HG03064 (cell line): ENCODE measurements at regions not wholly inside any gene's neighbourhood (a gene's known extent, or its start where the extent isn't known, plus 50 kb on each side); places are given as distances from the start of the nearest gene placed in this dataset.
"Not testable (repeated sequence)": the region's sequence is repeated elsewhere in the genome, so short reads cannot be mapped to it uniquely, and the experiment has no call there.

ENCODE experiments used
- ATAC-seq: cut with Tn5 transposase; IDR thresholded peaks from one replicate; pipeline ENCODE4 v1.9.1; 2021; ENCODE audit warnings: low read depth; ENCODE audit not compliant: unreplicated experiment

GRCh38 chr4:143819029-143819428 lies 86.3 kb downstream of the GYPE start:
- ATAC-seq: no peak

DNA sequence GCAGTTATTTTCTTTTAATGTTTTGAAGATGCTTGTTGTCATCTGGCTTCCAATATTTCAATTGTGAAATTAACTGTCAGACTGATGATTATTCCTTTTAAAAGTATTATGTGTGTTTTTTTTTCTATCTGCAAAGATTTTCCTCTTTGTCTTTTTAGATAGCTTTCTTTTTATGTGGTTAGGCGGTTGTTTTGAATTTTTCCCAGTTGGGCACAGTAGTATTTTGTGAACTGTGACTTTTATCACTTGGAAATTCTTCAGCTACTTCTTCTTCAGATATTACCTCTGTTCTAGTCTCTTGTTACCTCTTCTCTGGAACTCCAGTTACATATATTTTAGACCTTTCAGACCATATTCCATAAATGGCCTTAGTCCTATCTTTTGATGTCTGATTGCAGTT lies 87.5 kb downstream of the GYPE start:
- not testable (repeated sequence) for ATAC-seq

GRCh38 chr4:143815375-143815774 lies 90.0 kb downstream of the GYPE start:
- ATAC-seq: not testable (repeated sequence)

DNA sequence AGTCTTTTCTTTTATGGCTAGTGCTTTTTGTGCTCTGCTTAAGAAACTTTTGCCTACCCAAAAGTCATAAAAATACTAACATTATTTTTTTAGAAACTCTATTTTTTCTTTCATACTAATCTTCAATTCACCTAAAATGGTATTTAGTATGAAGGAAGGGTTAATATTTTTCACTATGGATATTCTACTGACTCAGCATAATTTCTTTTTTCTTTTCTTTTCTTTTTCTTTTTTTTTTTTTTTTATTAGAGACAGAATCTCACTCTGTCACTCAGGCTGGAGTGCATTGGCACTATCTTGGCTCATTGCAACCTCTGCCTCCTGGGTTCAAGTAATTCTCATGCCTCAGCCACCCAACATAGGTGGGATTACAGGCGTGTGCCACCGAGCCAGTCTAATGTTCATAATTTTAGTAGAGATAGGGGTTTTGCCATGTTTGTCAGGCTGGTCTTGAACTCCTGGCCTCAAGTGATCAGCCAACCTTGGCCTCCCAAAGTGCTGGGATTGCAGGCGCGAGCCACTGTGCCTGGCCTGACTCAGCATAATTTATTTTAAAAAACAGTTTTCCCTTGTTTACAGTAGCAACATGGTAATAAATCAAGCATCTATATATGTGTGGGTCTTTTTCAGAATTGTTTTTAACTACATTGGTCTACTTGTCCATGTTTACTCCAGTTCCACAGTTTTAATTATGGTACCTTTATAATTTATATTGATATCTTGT lies 91.8 kb downstream of the GYPE start:
- ATAC-seq: not testable (repeated sequence)

- not testable (repeated sequence) for ATAC-seq
Measured at GRCh38 chr4:143791693-143792092, 91.2 kb upstream of the FREM3 start.

DNA sequence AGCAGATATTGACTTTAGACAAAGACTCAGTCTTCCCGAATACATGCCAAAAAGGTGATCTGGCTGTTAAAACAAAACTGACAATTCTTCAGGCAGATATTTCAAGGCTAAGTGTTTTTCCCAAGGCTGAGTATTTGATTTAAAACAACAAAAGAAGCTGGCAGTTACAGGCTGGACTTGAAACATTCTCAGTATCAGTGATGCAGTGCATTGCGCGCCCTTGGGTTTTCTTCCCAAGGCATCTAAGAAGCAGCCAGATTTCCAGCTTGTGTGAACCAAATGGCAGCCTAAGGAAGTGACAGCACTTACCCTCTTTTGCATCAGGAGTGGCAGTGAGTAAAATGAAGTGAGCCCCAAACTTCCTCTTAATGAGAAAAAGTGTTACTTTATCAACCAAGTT lies 90.0 kb upstream of the FREM3 start:
- not testable (repeated sequence) for ATAC-seq

- not testable (repeated sequence) for ATAC-seq
Measured at GRCh38 chr4:143789618-143790017, 89.1 kb upstream of the FREM3 start.

GRCh38 chr4:143784567-143784966 lies 84.1 kb upstream of the FREM3 start:
- no peak for ATAC-seq

- no peak for ATAC-seq
Measured at GRCh38 chr4:143782521-143782920, 82.0 kb upstream of the FREM3 start.

DNA sequence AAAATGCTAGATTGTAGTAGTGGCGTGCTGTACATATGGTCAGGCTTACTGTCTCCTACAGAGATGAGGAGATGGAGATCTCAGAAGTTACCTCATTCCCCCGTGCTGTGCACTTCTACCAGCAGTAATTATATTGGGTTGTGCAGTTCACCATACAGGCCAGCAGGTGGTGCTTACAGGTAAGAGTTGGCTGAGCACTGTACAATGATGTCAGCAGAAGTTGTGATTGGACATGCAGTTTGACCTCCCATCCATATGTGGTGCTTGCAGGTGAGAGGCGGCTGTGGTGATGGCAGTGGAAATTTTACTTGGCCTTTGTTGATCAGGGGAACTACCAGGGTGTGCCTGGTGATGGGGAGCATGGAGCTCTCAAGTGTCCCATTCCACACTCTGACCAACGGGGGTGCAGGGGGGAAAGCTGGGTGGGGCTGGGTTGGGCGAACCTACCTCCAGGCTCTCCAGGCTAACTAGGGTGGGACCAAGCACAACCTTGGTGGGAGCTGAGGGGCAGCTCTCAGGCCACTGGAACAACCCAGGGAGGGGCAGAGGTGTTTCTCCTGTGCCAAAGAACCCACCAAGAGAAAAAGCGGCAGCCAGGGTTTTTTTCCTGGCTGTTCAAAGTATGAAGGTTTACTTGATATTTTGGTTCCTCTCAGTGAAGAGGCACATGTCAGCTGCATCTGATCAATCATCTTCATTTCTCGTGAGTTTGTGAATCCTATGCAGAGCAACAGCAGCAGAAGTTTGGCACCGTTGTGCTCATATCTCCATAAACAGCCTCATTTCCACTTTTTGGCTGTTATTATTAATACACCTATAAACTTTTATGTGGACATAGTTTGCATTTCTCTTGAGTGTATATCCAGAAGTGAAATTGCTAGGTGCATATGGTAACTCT lies 73.8 kb upstream of the FREM3 start:
- peak; percentile 100 for ATAC-seq

DNA sequence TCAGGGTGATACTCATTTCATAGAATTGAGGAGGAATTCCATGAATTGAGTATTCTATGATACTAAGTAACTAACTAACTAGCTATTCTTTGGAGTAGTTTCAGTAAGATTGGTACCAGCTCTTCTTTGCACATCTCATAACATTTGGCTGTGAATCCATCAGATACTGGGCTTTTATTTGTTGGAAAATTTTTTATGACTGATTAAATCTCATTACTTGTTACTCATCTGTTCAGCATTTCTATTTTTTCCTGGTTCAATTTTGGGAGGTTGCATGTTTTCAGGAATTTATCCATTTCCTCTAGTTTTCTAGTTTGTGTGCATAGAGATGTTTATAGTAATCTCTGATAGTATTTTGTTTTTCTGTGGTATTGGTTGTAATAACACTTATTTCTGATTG lies 70.8 kb upstream of the FREM3 start:
- no peak for ATAC-seq

- ATAC-seq: no peak
Measured at GRCh38 chr4:143768007-143768591, 67.6 kb upstream of the FREM3 start.

DNA sequence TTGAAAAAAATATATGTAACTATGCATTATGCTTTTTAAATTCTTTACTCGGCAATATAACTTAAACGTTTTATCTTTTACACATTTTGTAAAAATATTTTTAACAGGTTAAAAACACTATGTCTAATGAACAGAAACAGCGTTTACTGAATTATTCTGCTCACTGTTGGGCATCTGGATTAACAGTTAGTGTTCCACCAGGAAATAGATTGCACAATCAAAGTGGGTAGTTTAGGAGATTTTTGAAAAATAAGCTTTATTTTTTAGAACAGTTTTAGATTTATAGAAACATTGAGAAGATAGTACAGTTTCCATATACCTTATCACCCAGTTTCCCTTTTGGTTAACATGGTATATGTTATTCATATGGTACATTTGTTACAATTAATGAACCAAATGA lies 63.1 kb upstream of the FREM3 start:
- no peak for ATAC-seq

- no peak for ATAC-seq
Measured at GRCh38 chr4:143762511-143762910, 62.0 kb upstream of the FREM3 start.
